MM.1S (cell line): ENCODE measurements at regions not wholly inside any gene's neighbourhood (a gene's known extent, or its start where the extent isn't known, plus 50 kb on each side); places are given as distances from the start of the nearest gene placed in this dataset.

Experiments used
- DNase-seq: peaks from one replicate; pipeline ENCODE4 v3.0.0-alpha.2; 2015
- H2AFZ ChIP-seq: fragments of 300-600 bp; sonication (generic); 2 replicates; pipeline ENCODE4 v1.6.0; 2016; ENCODE audit warnings: antibody characterized with exemption, low read length
- H3F3A ChIP-seq: fragments of 300-600 bp; sonication (generic); 2 replicates; pipeline ENCODE4 v1.6.1; 2016; ENCODE audit warnings: mild to moderate bottlenecking, antibody characterized with exemption, low read length, moderate library complexity, mixed read lengths; ENCODE audit not compliant: insufficient read depth
- H3K27ac ChIP-seq: fragments of 300-600 bp; sonication (generic); 2 replicates; pipeline ENCODE4 v1.5.1; 2016; ENCODE audit warnings: mild to moderate bottlenecking, low read length
- H3K27me3 ChIP-seq: fragments of 300-600 bp; sonication (generic); replicated peaks from 2 replicates; pipeline ENCODE4 v1.6.0; 2016; ENCODE audit warnings: low read length; ENCODE audit not compliant: insufficient read depth
- H3K36me3 ChIP-seq: fragments of 300-600 bp; sonication (generic); replicated peaks from 2 replicates; pipeline ENCODE4 v1.6.1; 2016; ENCODE audit warnings: mild to moderate bottlenecking, low read length, mixed read lengths; ENCODE audit not compliant: insufficient read depth
- H3K4me1 ChIP-seq: fragments of 300-600 bp; sonication (generic); 2 replicates; pipeline ENCODE4 v1.6.1; 2016; ENCODE audit warnings: low read length, mixed read lengths
- H3K4me2 ChIP-seq: fragments of 300-600 bp; sonication (generic); 2 replicates; pipeline ENCODE4 v1.6.0; 2016; ENCODE audit warnings: low read depth, low read length
- H3K4me3 ChIP-seq: fragments of 300-600 bp; sonication (generic); 2 replicates; pipeline ENCODE4 v1.5.1; 2016; ENCODE audit warnings: low read length, mixed read lengths
- H3K79me2 ChIP-seq: fragments of 300-600 bp; sonication (generic); 2 replicates; pipeline ENCODE4 v1.6.1; 2016; ENCODE audit warnings: mixed run types, low read length, mixed read lengths
- H3K9ac ChIP-seq: fragments of 300-600 bp; sonication (generic); 2 replicates; pipeline ENCODE4 v1.6.1; 2016; ENCODE audit warnings: low read length, mixed read lengths
- H3K9me2 ChIP-seq: fragments of 300-600 bp; sonication (generic); replicated peaks from 2 replicates; pipeline ENCODE4 v1.6.1; 2016; ENCODE audit warnings: mild to moderate bottlenecking, low read length, mixed read lengths; ENCODE audit not compliant: insufficient read depth
- H3K9me3 ChIP-seq: fragments of 300-600 bp; sonication (generic); replicated peaks from 2 replicates; pipeline ENCODE4 v1.6.1; 2016; ENCODE audit warnings: mild to moderate bottlenecking, low read length, mixed read lengths; ENCODE audit not compliant: insufficient read depth
- H4K20me1 ChIP-seq: fragments of 300-600 bp; sonication (generic); 2 replicates; pipeline ENCODE4 v1.6.1; 2016; ENCODE audit warnings: mild to moderate bottlenecking, low read length, moderate library complexity, mixed read lengths; ENCODE audit not compliant: insufficient read depth
- EZH2 ChIP-seq: fragments of 300-600 bp; sonication (generic); optimal IDR thresholded peaks from 2 replicates; pipeline ENCODE3; 2017; ENCODE audit warnings: low read depth, mild to moderate bottlenecking, antibody characterized with exemption, low read length, mixed read lengths
- EZH2phosphoT487 ChIP-seq: fragments of 300-600 bp; sonication (generic); IDR thresholded peaks from 2 replicates; pipeline ENCODE4 v1.6.1; 2018; ENCODE audit warnings: antibody characterized with exemption, low read length
- TF ChIP-seq, protein P1 (sequence below): fragments of 300-600 bp; sonication (generic); IDR thresholded peaks from 2 replicates; pipeline ENCODE4 v1.5.1; 2016; ENCODE audit warnings: antibody characterized with exemption, low read length, mixed read lengths

DNA sequence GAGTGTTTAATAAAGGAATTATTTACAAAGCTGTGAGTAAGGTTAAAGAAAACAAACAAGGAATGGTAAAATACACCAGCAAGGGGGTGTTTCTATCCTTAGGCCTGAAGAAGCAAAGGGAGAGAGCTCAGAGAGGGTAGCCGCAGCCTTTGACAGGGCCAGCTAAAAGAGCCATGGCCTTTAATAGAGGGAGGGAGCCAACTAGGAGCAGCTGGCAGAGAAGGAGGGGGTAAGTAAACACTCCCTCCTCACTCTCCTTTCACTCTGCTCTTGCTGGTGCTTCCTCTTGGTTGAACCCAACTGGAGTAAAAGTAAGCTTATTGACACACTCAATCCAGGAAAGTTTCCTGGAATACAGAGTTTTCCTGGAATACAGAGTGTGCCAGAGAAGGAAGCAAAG is 87.5 kb downstream of the CH25H start:
- Histone ChIP-seq H3K9me3 (no peaks in the 10 kb centered on the region), H3K9me2 (no peaks in the 10 kb centered on the region), H3K4me3 (no peak overlapping the region), H3F3A (no peaks in the 10 kb centered on the region), H3K9ac (no peak overlapping the region), H3K4me2 (no peak overlapping the region), H3K4me1 (no peaks in the 10 kb centered on the region), H3K79me2 (no peaks in the 10 kb centered on the region), H3K27ac (no peak overlapping the region), H4K20me1 (no peaks in the 10 kb centered on the region), H2AFZ (no peak overlapping the region), H3K36me3 (no peaks in the 10 kb centered on the region), H3K27me3 (no peaks in the 10 kb centered on the region)
- DNase-seq, result no peak
- TF ChIP-seq EZH2 (no peak), EZH2phosphoT487 (no peak)
- TF ChIP-seq, protein P1, sequence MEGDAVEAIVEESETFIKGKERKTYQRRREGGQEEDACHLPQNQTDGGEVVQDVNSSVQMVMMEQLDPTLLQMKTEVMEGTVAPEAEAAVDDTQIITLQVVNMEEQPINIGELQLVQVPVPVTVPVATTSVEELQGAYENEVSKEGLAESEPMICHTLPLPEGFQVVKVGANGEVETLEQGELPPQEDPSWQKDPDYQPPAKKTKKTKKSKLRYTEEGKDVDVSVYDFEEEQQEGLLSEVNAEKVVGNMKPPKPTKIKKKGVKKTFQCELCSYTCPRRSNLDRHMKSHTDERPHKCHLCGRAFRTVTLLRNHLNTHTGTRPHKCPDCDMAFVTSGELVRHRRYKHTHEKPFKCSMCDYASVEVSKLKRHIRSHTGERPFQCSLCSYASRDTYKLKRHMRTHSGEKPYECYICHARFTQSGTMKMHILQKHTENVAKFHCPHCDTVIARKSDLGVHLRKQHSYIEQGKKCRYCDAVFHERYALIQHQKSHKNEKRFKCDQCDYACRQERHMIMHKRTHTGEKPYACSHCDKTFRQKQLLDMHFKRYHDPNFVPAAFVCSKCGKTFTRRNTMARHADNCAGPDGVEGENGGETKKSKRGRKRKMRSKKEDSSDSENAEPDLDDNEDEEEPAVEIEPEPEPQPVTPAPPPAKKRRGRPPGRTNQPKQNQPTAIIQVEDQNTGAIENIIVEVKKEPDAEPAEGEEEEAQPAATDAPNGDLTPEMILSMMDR, result no peak

DNA sequence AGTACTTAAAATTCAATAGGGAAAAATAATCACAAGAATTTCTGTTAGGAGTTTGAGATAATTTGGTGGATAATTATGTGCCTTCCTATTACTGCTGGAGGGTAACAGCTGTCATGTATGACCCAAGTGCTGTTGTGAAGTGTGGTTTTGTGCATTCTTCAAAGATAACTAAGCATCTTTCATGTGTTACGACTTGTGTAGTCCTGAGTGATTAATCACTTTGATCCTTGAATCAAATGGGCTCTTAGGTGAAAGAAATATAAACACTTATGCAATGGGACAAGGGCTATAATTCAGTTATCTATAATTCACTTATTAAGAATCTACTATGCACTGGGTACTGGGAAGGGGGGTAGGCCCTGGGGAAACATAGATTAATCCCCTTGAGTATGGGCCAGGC is 89.0 kb downstream of the CH25H start:
- H3K79me2 ChIP-seq, result no peaks in the 10 kb centered on the region
- H3K9ac ChIP-seq, result no peak overlapping the region
- H3K36me3 ChIP-seq, result no peaks in the 10 kb centered on the region
- no peaks in the 10 kb centered on the region for H3K9me3 ChIP-seq
- no peak for DNase-seq
- H3K9me2 ChIP-seq, result no peaks in the 10 kb centered on the region
- no peak overlapping the region for H3K27ac ChIP-seq
- TF ChIP-seq EZH2, result no peak
- TF ChIP-seq, protein P1, result no peak
- no peak for TF ChIP-seq EZH2phosphoT487
- no peaks in the 10 kb centered on the region for H3F3A ChIP-seq
- no peak overlapping the region for H2AFZ ChIP-seq
- no peak overlapping the region for H3K4me2 ChIP-seq
- H3K4me1 ChIP-seq, result no peaks in the 10 kb centered on the region
- no peaks in the 10 kb centered on the region for H4K20me1 ChIP-seq
- no peaks in the 10 kb centered on the region for H3K27me3 ChIP-seq
- H3K4me3 ChIP-seq, result no peak overlapping the region

DNA sequence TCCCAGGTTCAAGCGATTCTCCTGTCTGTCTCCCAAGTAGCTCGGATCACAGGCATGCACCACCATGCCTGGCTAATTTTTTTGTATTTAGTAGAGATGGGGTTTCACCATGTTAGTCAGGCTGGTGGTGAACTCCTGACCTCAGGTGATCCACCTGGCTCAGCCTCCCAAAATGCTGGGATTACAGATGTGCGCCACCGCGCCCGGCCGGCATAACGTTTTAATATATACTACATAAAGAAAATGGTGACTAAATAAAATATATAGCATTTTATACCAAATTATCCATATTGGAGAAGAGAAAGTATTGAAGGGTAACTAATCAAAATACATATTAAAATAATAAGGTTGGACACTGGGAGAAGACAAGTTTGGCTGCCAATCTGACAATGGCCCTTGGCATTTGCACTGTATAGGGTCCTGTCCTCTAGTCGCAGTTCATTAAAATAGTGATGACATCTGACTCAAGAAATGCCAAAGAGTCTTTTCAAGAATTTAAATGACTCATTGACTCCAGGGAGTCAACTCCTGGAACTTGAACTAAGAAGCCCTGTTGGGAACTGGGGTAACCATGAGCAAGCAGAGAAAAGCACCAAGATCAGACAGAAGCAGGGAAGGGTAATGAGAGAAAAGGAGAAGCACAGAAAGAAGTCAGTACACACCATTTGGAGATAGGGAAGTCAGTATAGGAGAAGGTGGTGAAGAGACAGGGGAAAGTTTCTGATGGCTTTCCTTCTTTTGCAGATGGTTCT is 91.1 kb downstream of the CH25H start:
- Histone ChIP-seq H3K4me2 (no peak overlapping the region), H3F3A (no peaks in the 10 kb centered on the region), H3K9ac (no peak overlapping the region), H3K9me3 (no peaks in the 10 kb centered on the region), H2AFZ (no peak overlapping the region), H3K4me3 (no peak overlapping the region), H3K27me3 (no peaks in the 10 kb centered on the region), H4K20me1 (no peaks in the 10 kb centered on the region), H3K27ac (no peak overlapping the region), H3K9me2 (no peaks in the 10 kb centered on the region), H3K36me3 (no peaks in the 10 kb centered on the region), H3K4me1 (no peaks in the 10 kb centered on the region), H3K79me2 (no peaks in the 10 kb centered on the region)
- no peak for DNase-seq
- TF ChIP-seq, protein P1, result no peak
